Neural cell (in vitro differentiated cells): ENCODE measurements at regions not wholly inside any gene's neighbourhood (a gene's known extent, or its start where the extent isn't known, plus 50 kb on each side); places are given as distances from the start of the nearest gene placed in this dataset.

Source experiments
- H2AFZ ChIP-seq: fragments of 200-600, 300-800 bp; sonication (generic), shearing (Covaris generic); 2 replicates; pipeline ENCODE4 v1.6.0; 2014; ENCODE audit warnings: low read depth, mild to moderate bottlenecking, antibody characterized with exemption, low read length, moderate library complexity
- H3F3A ChIP-seq: fragments of 200-600 bp; shearing (Covaris generic); 2 replicates; pipeline ENCODE4 v1.6.1; 2016; ENCODE audit warnings: mild to moderate bottlenecking, moderate library complexity, mixed read lengths, antibody characterized with exemption, low read length; ENCODE audit not compliant: insufficient read depth, poor library complexity, severe bottlenecking
- H3K27ac ChIP-seq: fragments of 200-600, 300-800 bp; sonication (generic), shearing (Covaris generic); 2 replicates; pipeline ENCODE4 v1.5.1; 2014; ENCODE audit warnings: mild to moderate bottlenecking, low read length, moderate library complexity
- H3K27me3 ChIP-seq: fragments of 300-800, 200-600 bp; sonication (generic), shearing (Covaris generic); 2 replicates; pipeline ENCODE4 v1.6.0; 2014; ENCODE audit warnings: mild to moderate bottlenecking, low read depth, low read length, moderate library complexity; ENCODE audit not compliant: insufficient read depth
- H3K36me3 ChIP-seq: fragments of 300-800, 200-600 bp; sonication (generic), shearing (Covaris generic); 2 replicates; pipeline ENCODE4 v1.5.1; 2014; ENCODE audit warnings: mild to moderate bottlenecking, antibody characterized with exemption, low read length, moderate library complexity; ENCODE audit not compliant: insufficient read depth
- H3K4me2 ChIP-seq: fragments of 300-800, 200-600 bp; sonication (generic), shearing (Covaris generic); 2 replicates; pipeline ENCODE4 v1.6.0; 2014; ENCODE audit warnings: mild to moderate bottlenecking, low read length
- H3K4me3 ChIP-seq: fragments of 300-800, 200-600 bp; sonication (generic), shearing (Covaris generic); 2 replicates; pipeline ENCODE4 v1.5.1; 2014; ENCODE audit warnings: mild to moderate bottlenecking, low read length, moderate library complexity
- H3K79me2 ChIP-seq: fragments of 200-600 bp; shearing (Covaris generic); replicated peaks from 2 replicates; pipeline ENCODE4 v1.6.0; 2014; ENCODE audit warnings: mild to moderate bottlenecking, low read length, moderate library complexity; ENCODE audit not compliant: insufficient read depth
- H3K9ac ChIP-seq: fragments of 300-800, 200-600 bp; sonication (generic), shearing (Covaris generic); 2 replicates; pipeline ENCODE4 v1.6.1; 2016; ENCODE audit warnings: mild to moderate bottlenecking, low read length, mixed read lengths
- H3K9me2 ChIP-seq: fragments of 200-600 bp; shearing (Covaris generic); 2 replicates; pipeline ENCODE4 v1.6.1; 2016; ENCODE audit warnings: mild to moderate bottlenecking, low read length, mixed read lengths; ENCODE audit not compliant: insufficient read depth
- H3K9me3 ChIP-seq: fragments of 200-600, 300-800 bp; sonication (generic), shearing (Covaris generic); 2 replicates; pipeline ENCODE4 v1.6.1; 2016; ENCODE audit warnings: mild to moderate bottlenecking, mixed run types, low read length, moderate library complexity, mixed read lengths
- H4K20me1 ChIP-seq: fragments of 200-600 bp; shearing (Covaris generic); 2 replicates; pipeline ENCODE4 v1.6.1; 2016; ENCODE audit warnings: mild to moderate bottlenecking, mixed run types; ENCODE audit not compliant: insufficient read depth
- EP300 ChIP-seq: fragments of 450-650 bp; conservative IDR thresholded peaks from 2 replicates; pipeline ENCODE4 v1.6.1; 2014; ENCODE audit warnings: antibody characterized with exemption, mild to moderate bottlenecking, moderate library complexity; ENCODE audit not compliant: poor library complexity, severe bottlenecking
- EZH2 ChIP-seq: fragments of 200-600, 300-800 bp; shearing (Covaris generic), sonication (generic); IDR thresholded peaks from 2 replicates; pipeline ENCODE4 v1.6.1; 2014; ENCODE audit warnings: antibody characterized with exemption, low read length, borderline replicate concordance, mild to moderate bottlenecking; ENCODE audit not compliant: insufficient read depth, poor library complexity, severe bottlenecking
- MXI1 ChIP-seq: fragments of 450-650 bp; conservative IDR thresholded peaks from 2 replicates; pipeline ENCODE4 v1.6.1; 2014; ENCODE audit warnings: antibody characterized with exemption, mild to moderate bottlenecking; ENCODE audit not compliant: poor library complexity, severe bottlenecking
- POLR2AphosphoS5 ChIP-seq: IDR thresholded peaks from 2 replicates; pipeline ENCODE4 v1.6.1; 2012
- RAD21 ChIP-seq: fragments of 450-650 bp; conservative IDR thresholded peaks from 2 replicates; pipeline ENCODE4 v1.6.1; 2014; ENCODE audit warnings: antibody characterized with exemption, mild to moderate bottlenecking, moderate library complexity
- REST ChIP-seq: IDR thresholded peaks from 2 replicates; pipeline ENCODE4 v1.6.1; 2012; ENCODE audit warnings: borderline replicate concordance
- SMC3 ChIP-seq: fragments of 450-650 bp; conservative IDR thresholded peaks from 2 replicates; pipeline ENCODE4 v1.6.1; 2014; ENCODE audit warnings: antibody characterized with exemption, mild to moderate bottlenecking, moderate library complexity; ENCODE audit not compliant: poor library complexity
- TAF1 ChIP-seq: IDR thresholded peaks from 2 replicates; pipeline ENCODE4 v1.6.1; 2012; ENCODE audit warnings: low read depth
- TF ChIP-seq, protein P1 (sequence below): fragments of 450-650 bp; IDR thresholded peaks from 2 replicates; pipeline ENCODE4 v1.5.1; 2014; ENCODE audit warnings: antibody characterized with exemption, mild to moderate bottlenecking, moderate library complexity; ENCODE audit not compliant: poor library complexity, severe bottlenecking

GRCh38 chr12:30458453-30458852 is 237.2 kb downstream of the IPO8 start (continued):
- TF ChIP-seq REST (no peak), POLR2AphosphoS5 (no peak), EZH2 (no peak)

- Histone ChIP-seq H3K79me2 (no peaks in the 10 kb centered on the region), H3K36me3 (no peaks in the 10 kb centered on the region), H3K27ac (no peak overlapping the region), H3K27me3 (no peaks in the 10 kb centered on the region), H3K9ac (no peak overlapping the region), H4K20me1 (no peaks in the 10 kb centered on the region), H3K4me3 (no peak overlapping the region), H3K9me3 (no peaks in the 10 kb centered on the region), H2AFZ (no peak overlapping the region), H3K4me2 (no peak overlapping the region), H3K9me2 (no peaks in the 10 kb centered on the region), H3F3A (no peaks in the 10 kb centered on the region)
- TF ChIP-seq, protein P1, sequence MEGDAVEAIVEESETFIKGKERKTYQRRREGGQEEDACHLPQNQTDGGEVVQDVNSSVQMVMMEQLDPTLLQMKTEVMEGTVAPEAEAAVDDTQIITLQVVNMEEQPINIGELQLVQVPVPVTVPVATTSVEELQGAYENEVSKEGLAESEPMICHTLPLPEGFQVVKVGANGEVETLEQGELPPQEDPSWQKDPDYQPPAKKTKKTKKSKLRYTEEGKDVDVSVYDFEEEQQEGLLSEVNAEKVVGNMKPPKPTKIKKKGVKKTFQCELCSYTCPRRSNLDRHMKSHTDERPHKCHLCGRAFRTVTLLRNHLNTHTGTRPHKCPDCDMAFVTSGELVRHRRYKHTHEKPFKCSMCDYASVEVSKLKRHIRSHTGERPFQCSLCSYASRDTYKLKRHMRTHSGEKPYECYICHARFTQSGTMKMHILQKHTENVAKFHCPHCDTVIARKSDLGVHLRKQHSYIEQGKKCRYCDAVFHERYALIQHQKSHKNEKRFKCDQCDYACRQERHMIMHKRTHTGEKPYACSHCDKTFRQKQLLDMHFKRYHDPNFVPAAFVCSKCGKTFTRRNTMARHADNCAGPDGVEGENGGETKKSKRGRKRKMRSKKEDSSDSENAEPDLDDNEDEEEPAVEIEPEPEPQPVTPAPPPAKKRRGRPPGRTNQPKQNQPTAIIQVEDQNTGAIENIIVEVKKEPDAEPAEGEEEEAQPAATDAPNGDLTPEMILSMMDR, result no peak
- TF ChIP-seq RAD21, result no peak
- no peak for TF ChIP-seq POLR2AphosphoS5
- no peak for TF ChIP-seq EP300
- TF ChIP-seq MXI1, result no peak
- no peak for TF ChIP-seq REST
- no peak for TF ChIP-seq EZH2
- TF ChIP-seq TAF1, result no peak
- no peak for TF ChIP-seq SMC3
Observed at GRCh38 chr12:30457621-30458289, 237.9 kb downstream of the IPO8 start.
